ENCODE measurements at regions not wholly inside any gene's neighbourhood (a gene's known extent, or its start where the extent isn't known, plus 50 kb on each side); places are given as distances from the start of the nearest gene placed in this dataset.

GRCh38 chr2:65835975-65836549 lies 403.7 kb upstream of the SPRED2 start:
- DNase-seq (ENCODE audit: low spot score) = no peak

- DNase-seq (ENCODE audit: low spot score) = no peak
These were observed 402.5 kb upstream of the SPRED2 start for GRCh38 chr2:65834771-65835475.

GRCh38 chr2:65834062-65834461 lies 401.7 kb upstream of the SPRED2 start:
- DNase-seq (ENCODE audit: low spot score) = no peak

- no peak for DNase-seq (ENCODE audit: low spot score)
These were observed 399.1 kb upstream of the SPRED2 start for GRCh38 chr2:65831509-65831908.

GRCh38 chr2:65826567-65826966 lies 394.2 kb upstream of the SPRED2 start:
- no peak for DNase-seq (ENCODE audit: low spot score)

GRCh38 chr2:65823511-65823910 lies 391.1 kb upstream of the SPRED2 start:
- no peak for DNase-seq (ENCODE audit: low spot score)

GRCh38 chr2:65820454-65820853 lies 388.1 kb upstream of the SPRED2 start:
- no peak for DNase-seq (ENCODE audit: low spot score)

- DNase-seq (ENCODE audit: low spot score) = no peak
These were observed 387.6 kb upstream of the SPRED2 start for GRCh38 chr2:65819963-65820362.

GRCh38 chr2:65818873-65819451 lies 386.6 kb upstream of the SPRED2 start:
- no peak for DNase-seq (ENCODE audit: low spot score)

- no peak for DNase-seq (ENCODE audit: low spot score)
These were observed 381.3 kb upstream of the SPRED2 start for GRCh38 chr2:65813631-65814173.

GRCh38 chr2:65812887-65813286 lies 380.5 kb upstream of the SPRED2 start:
- DNase-seq (ENCODE audit: low spot score) = no peak

GRCh38 chr2:65807942-65808341 lies 375.5 kb upstream of the SPRED2 start:
- no peak for DNase-seq (ENCODE audit: low spot score)

- no peak for DNase-seq (ENCODE audit: low spot score)
These were observed 372.4 kb upstream of the SPRED2 start for GRCh38 chr2:65804777-65805176.

GRCh38 chr2:65802298-65802942 lies 370.0 kb upstream of the SPRED2 start:
- DNase-seq (ENCODE audit: low spot score) = no peak

- DNase-seq (ENCODE audit: low spot score) = peak; percentile 9
These were observed 368.6 kb upstream of the SPRED2 start for GRCh38 chr2:65800998-65801397.

- DNase-seq (ENCODE audit: low spot score) = no peak
These were observed 366.9 kb upstream of the SPRED2 start for GRCh38 chr2:65799141-65799854.

- DNase-seq (ENCODE audit: low spot score) = no peak
These were observed 366.2 kb upstream of the SPRED2 start for GRCh38 chr2:65798641-65799040.

GRCh38 chr2:65794994-65795393 lies 362.6 kb upstream of the SPRED2 start:
- DNase-seq (ENCODE audit: low spot score) = no peak

GRCh38 chr2:65791404-65791975 lies 359.1 kb upstream of the SPRED2 start:
- no peak for DNase-seq (ENCODE audit: low spot score)

- no peak for DNase-seq (ENCODE audit: low spot score)
These were observed 358.2 kb upstream of the SPRED2 start for GRCh38 chr2:65790676-65790935.

GRCh38 chr2:65789923-65790675 lies 357.7 kb upstream of the SPRED2 start:
- no peak for DNase-seq (ENCODE audit: low spot score)
